Fibroblast of skin of back (primary cell): ENCODE measurements at regions not wholly inside any gene's neighbourhood (a gene's known extent, or its start where the extent isn't known, plus 50 kb on each side); places are given as distances from the start of the nearest gene placed in this dataset.
"Not testable (repeated sequence)": the region's sequence is repeated elsewhere in the genome, so short reads cannot be mapped to it uniquely, and the experiment has no call there.

ENCODE experiments used
- DNase-seq: peaks from one replicate; pipeline ENCODE4 v3.0.0-alpha.2; 2013

GRCh38 chr14:101634850-101635748 is 73.8 kb downstream of the DIO3 start:
- no peak for DNase-seq

- DNase-seq: no peak
These were observed 74.7 kb downstream of the DIO3 start for GRCh38 chr14:101635749-101636560.

GRCh38 chr14:101639241-101639833 is 78.0 kb downstream of the DIO3 start:
- DNase-seq: no peak

GRCh38 chr14:101643651-101644050 is 82.4 kb downstream of the DIO3 start:
- DNase-seq: no peak

- DNase-seq: no peak
These were observed 92.8 kb downstream of the DIO3 start for GRCh38 chr14:101654051-101654450.

- DNase-seq: no peak
These were observed 96.1 kb downstream of the DIO3 start for GRCh38 chr14:101657372-101657771.

- DNase-seq: peak; percentile 12
These were observed 95.9 kb upstream of the PPP2R5C start for GRCh38 chr14:101665478-101666078.

- no peak for DNase-seq
These were observed 95.2 kb upstream of the PPP2R5C start for GRCh38 chr14:101666264-101666663.

- DNase-seq: no peak
These were observed 91.9 kb upstream of the PPP2R5C start for GRCh38 chr14:101669629-101670028.

GRCh38 chr14:101673873-101674272 is 87.6 kb upstream of the PPP2R5C start:
- no peak for DNase-seq

- DNase-seq: not testable (repeated sequence)
These were observed 85.7 kb upstream of the PPP2R5C start for GRCh38 chr14:101675835-101676234.

- not testable (repeated sequence) for DNase-seq
These were observed 83.6 kb upstream of the PPP2R5C start for GRCh38 chr14:101677912-101678327.

GRCh38 chr14:101681795-101682194 is 79.7 kb upstream of the PPP2R5C start:
- DNase-seq: no peak

- DNase-seq: no peak
These were observed 78.1 kb upstream of the PPP2R5C start for GRCh38 chr14:101683365-101683764.

- no peak for DNase-seq
These were observed 73.6 kb upstream of the PPP2R5C start for GRCh38 chr14:101687756-101688546.

- DNase-seq: no peak
These were observed 72.4 kb upstream of the PPP2R5C start for GRCh38 chr14:101689039-101689501.

GRCh38 chr14:101689966-101690365 is 71.5 kb upstream of the PPP2R5C start:
- DNase-seq: not testable (repeated sequence)

GRCh38 chr14:101695659-101696058 is 65.8 kb upstream of the PPP2R5C start:
- no peak for DNase-seq

GRCh38 chr14:101704140-101704539 is 57.4 kb upstream of the PPP2R5C start:
- DNase-seq: no peak

- peak; percentile 60 for DNase-seq
These were observed 55.6 kb upstream of the PPP2R5C start for GRCh38 chr14:101705733-101706508.

- no peak for DNase-seq
These were observed 54.9 kb upstream of the PPP2R5C start for GRCh38 chr14:101706509-101707067.
